ENCODE measurements at regions not wholly inside any gene's neighbourhood (a gene's known extent, or its start where the extent isn't known, plus 50 kb on each side); places are given as distances from the start of the nearest gene placed in this dataset.

DNA sequence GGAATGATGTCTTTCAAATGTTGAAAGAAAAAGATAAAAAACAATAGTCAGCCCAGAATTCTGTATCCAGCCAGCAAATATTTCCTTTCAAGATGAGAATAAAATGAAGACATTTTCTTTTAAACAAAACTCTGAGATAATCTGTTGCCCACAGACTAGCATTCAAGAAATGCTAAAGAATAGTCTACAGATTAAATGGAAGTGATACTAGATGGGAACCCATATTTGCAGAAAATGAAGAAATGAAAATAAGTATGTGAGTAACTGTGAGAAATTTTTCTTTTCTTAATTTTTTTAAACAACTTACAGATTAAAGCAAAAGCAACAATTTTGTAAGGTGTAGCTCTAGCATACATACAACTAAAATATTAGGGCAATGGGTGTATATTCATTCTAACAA is 469.8 kb downstream of the IGSF11 start:
- no peak overlapping the region for H3K4me3 ChIP-seq
- ATAC-seq: no peak
- no peak overlapping the region for H3K27ac ChIP-seq
- intact Hi-C loops (cut with DNase I): no loop called here
- H3K36me3 ChIP-seq (ENCODE audit: insufficient read depth in 1 of 2, low read depth in 1 of 2): no peaks in the 10 kb centered on the region
- H3K9me3 ChIP-seq: no peaks in the 10 kb centered on the region
- no peaks in the 10 kb centered on the region for H3K4me1 ChIP-seq
- TF ChIP-seq, protein P1, sequence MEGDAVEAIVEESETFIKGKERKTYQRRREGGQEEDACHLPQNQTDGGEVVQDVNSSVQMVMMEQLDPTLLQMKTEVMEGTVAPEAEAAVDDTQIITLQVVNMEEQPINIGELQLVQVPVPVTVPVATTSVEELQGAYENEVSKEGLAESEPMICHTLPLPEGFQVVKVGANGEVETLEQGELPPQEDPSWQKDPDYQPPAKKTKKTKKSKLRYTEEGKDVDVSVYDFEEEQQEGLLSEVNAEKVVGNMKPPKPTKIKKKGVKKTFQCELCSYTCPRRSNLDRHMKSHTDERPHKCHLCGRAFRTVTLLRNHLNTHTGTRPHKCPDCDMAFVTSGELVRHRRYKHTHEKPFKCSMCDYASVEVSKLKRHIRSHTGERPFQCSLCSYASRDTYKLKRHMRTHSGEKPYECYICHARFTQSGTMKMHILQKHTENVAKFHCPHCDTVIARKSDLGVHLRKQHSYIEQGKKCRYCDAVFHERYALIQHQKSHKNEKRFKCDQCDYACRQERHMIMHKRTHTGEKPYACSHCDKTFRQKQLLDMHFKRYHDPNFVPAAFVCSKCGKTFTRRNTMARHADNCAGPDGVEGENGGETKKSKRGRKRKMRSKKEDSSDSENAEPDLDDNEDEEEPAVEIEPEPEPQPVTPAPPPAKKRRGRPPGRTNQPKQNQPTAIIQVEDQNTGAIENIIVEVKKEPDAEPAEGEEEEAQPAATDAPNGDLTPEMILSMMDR (IDR thresholded peaks at IDR 0.05): no peak
- H3K27me3 ChIP-seq (ENCODE audit: insufficient read depth in 3 of 3, low read length in 2 of 3): no peaks in the 10 kb centered on the region
- no peak for DNase-seq

DNA sequence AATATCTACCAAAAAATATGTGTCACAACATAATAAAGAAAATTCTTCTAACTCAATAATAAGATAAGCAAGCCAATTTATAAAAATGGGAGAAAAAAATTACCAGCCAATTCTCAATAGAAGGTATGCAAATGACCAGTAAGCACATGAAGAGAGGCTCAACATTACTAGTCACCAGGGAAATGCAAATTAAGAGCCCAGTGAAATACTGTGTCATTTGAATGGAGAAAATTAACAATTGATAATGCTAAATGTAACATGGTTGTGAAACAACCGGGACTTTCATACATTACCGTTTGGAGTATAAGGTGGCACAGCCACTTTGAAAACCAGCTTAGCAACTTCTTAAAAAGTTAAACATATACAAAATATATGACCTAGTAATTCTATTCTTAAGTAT is 460.7 kb downstream of the IGSF11 start:
- intact Hi-C loops (cut with DNase I): no loop called here
- Histone ChIP-seq H3K9me3 (no peaks in the 10 kb centered on the region), H3K4me3 (no peak overlapping the region), H3K36me3 (ENCODE audit: insufficient read depth in 1 of 2, low read depth in 1 of 2) (no peaks in the 10 kb centered on the region), H3K27ac (no peak overlapping the region), H3K27me3 (ENCODE audit: insufficient read depth in 3 of 3, low read length in 2 of 3) (no peaks in the 10 kb centered on the region), H3K4me1 (no peaks in the 10 kb centered on the region)
- TF ChIP-seq, protein P1 (IDR thresholded peaks at IDR 0.05): no peak
- no peak for ATAC-seq
- WGBS, 3 donors: 89 to 93% (median 89%) methylated on average over 2 of the region's 2 CpGs
- DNase-seq: no peak

DNA sequence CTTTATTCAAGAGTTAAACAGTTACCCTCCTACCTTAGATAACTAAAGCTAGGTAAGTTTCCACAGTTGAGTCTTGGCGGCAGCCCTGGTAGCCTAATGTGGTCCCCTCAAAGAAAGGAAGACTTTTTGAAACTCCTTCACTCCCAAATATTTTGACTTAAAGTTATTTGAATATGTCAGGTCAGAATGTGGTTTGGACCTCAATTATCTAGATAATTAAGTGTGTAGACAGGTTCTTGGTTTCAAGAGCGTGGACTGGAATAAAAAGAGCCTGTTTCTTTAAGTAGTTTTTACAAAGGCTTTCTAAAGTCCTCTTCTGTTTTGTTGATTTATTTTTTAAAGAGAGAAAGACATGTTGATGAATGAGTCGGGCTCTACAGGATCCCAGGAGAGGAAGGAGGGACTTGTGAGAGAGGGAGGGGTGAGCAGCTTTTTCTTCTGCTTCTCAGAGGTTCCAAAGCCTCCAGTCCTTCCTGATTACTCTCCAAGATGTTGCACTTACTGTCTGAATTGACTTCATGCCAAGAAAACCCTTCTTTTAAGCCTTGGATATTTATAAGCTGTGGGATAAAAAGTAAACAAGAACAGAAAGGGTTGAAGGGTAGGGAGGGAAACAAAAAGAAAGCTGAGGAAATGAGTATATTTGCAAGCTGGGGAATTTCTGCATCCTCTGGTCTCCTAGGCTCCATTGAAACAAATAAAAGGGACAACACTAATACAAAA is 457.4 kb downstream of the IGSF11 start:
- no peak overlapping the region for H3K27ac ChIP-seq
- H3K4me1 ChIP-seq: no peaks in the 10 kb centered on the region
- ATAC-seq (no peak), DNase-seq (no peak)
- H3K36me3 ChIP-seq (ENCODE audit: insufficient read depth in 1 of 2, low read depth in 1 of 2): no peaks in the 10 kb centered on the region
- H3K4me3 ChIP-seq: no peak overlapping the region
- TF ChIP-seq, protein P1 (IDR thresholded peaks at IDR 0.05): no peak
- H3K9me3 ChIP-seq: no peaks in the 10 kb centered on the region
- 40 to 46% (median 45%) methylated on average over 3 of the region's 3 CpGs for WGBS, 3 donors
- no peaks in the 10 kb centered on the region for H3K27me3 ChIP-seq (ENCODE audit: insufficient read depth in 3 of 3, low read length in 2 of 3)
- intact Hi-C loops (cut with DNase I): no loop called here

DNA sequence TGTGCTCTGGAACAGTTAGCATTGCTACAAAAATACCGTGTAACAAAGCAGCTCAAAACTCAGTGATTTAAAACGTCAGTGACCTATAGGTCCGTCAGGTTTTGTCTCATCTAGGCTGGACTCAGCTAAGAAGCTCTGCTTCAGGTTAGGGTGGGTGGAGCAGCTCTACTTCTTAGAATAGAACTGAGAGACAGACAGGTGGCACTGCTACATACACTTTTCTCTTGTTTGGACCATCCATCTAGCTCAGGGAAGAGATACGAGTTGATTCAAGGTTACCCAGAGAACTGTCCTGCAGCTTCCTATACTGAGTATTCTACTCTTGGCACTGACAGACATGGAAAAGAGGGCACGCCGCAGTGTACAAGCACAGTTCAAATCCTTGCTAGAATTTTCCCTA is 456.1 kb downstream of the IGSF11 start:
- no peak for DNase-seq
- 81 to 84% (median 81%) methylated on average over 6 of the region's 6 CpGs for WGBS, 3 donors
- TF ChIP-seq, protein P1 (IDR thresholded peaks at IDR 0.05): no peak
- Histone ChIP-seq H3K4me3 (no peak overlapping the region), H3K27me3 (ENCODE audit: insufficient read depth in 3 of 3, low read length in 2 of 3) (no peaks in the 10 kb centered on the region), H3K27ac (no peak overlapping the region), H3K9me3 (no peaks in the 10 kb centered on the region), H3K36me3 (ENCODE audit: insufficient read depth in 1 of 2, low read depth in 1 of 2) (no peaks in the 10 kb centered on the region), H3K4me1 (no peaks in the 10 kb centered on the region)
- no peak for ATAC-seq
- intact Hi-C loops (cut with DNase I): no loop called here
